ENCODE measurements at regions not wholly inside any gene's neighbourhood (a gene's known extent, or its start where the extent isn't known, plus 50 kb on each side); places are given as distances from the start of the nearest gene placed in this dataset.

GRCh38 chr13:52975969-52976368 is 52.6 kb upstream of the OLFM4 start:
- TF ChIP-seq CTCF (IDR thresholded peaks at IDR 0.05; ENCODE audit: low read length): no peak
- TF ChIP-seq EZH2 (IDR thresholded peaks at IDR 0.05; ENCODE audit: borderline replicate concordance, low read length): no peak

All from OCI-LY1 (cell line).